HepG2 (cell line): ENCODE measurements at regions not wholly inside any gene's neighbourhood (a gene's known extent, or its start where the extent isn't known, plus 50 kb on each side); places are given as distances from the start of the nearest gene placed in this dataset.
A peak's percentile ranks its signal among the peaks of the same experiment; 100 is the strongest.

Source experiments
- ATAC-seq: fragments of 200-7000 bp; cut with Tn5 transposase; 3 replicates; pipeline ENCODE4 v1.9.1; 2020; ENCODE audit warnings: mild to moderate bottlenecking, moderate library complexity
- BruUV-seq: library from RNA; stranded (reverse); fragments of 400-500 nt; replicated peaks from 2 replicates; lab custom pipeline; 2021; lab: Mats Ljungman, UMichigan
- CTCF ChIA-PET: fragments of 300-600 bp; formaldehyde crosslinking; extraction: SDS; loops from one replicate; lab custom pipeline; 2021; ENCODE audit warnings: low total read pairs, inconsistent platforms, low intra/inter-chr PET ratio; lab: Yijun Ruan, JAX
- POLR2A ChIA-PET: fragments of 350-600 bp; sonication (Branson Sonifier 250); formaldehyde crosslinking; loops from one replicate; lab custom pipeline; 2020; ENCODE audit warnings: antibody characterized with exemption, inconsistent platforms; lab: Yijun Ruan, JAX
- DNase-seq: peaks from one replicate; pipeline ENCODE4 v3.0.0-alpha.2; 2015; ENCODE audit warnings: low spot score
- FAIRE-seq: peaks from 3 replicates; lab custom pipeline; 2011; peaks lifted over from hg19 to GRCh38; lab: Jason Lieb, UNC
- H2AFZ ChIP-seq: one replicate; pipeline ENCODE4 v1.6.1; 2011; ENCODE audit warnings: low read length, inconsistent platforms
- H3K27ac ChIP-seq: fragments of 300-600 bp; 3 replicates; pipeline ENCODE4 v1.8.0; 2011; ENCODE audit warnings: mixed run types, mild to moderate bottlenecking, mixed read lengths, low read length, inconsistent platforms; ENCODE audit not compliant: insufficient read depth; ENCODE audit errors: extremely low read length
- H3K27me3 ChIP-seq, 2 experiments: fragments of 200-600 bp in 1 of 2; 2 replicates in 1 of 2; 3 replicates in 1 of 2; pipeline versions ENCODE4 v1.6.0 to v1.8.0; 2011; ENCODE audit warnings: low read length in 2 of 2, mild to moderate bottlenecking in 2 of 2, moderate library complexity in 2 of 2, inconsistent platforms in 1 of 2; ENCODE audit not compliant: insufficient read depth in 2 of 2, control insufficient read depth in 1 of 2
- H3K36me3 ChIP-seq, 2 experiments: fragments of 200-600 bp in 1 of 2; replicated peaks in 1 of 2; 2 replicates in 1 of 2; 3 replicates in 1 of 2; pipeline versions ENCODE4 v1.5.1 to v1.8.0; 2011; ENCODE audit warnings: low read length in 2 of 2, inconsistent platforms in 1 of 2; ENCODE audit not compliant: insufficient read depth in 2 of 2, control insufficient read depth in 1 of 2
- H3K4me1 ChIP-seq: 2 replicates; pipeline ENCODE4 v1.5.1; 2012; ENCODE audit warnings: low read length, inconsistent platforms; ENCODE audit not compliant: insufficient read depth
- H3K4me2 ChIP-seq: 2 replicates; pipeline ENCODE4 v1.6.0; 2011; ENCODE audit warnings: low read depth, low read length, inconsistent platforms
- H3K4me3 ChIP-seq, 3 experiments: fragments of 200-600 bp in 1 of 3; sonication (generic), shearing (Covaris generic) in 1 of 3; replicated peaks in 1 of 3; 2 replicates each; pipeline ENCODE4 v1.5.1; 2011 to 2016; ENCODE audit warnings: low read length in 3 of 3, inconsistent platforms in 2 of 3, low read depth in 2 of 3, mild to moderate bottlenecking in 2 of 3, control low read depth in 1 of 3, mixed read lengths in 1 of 3; ENCODE audit not compliant: insufficient read depth in 1 of 3
- H3K79me2 ChIP-seq: one replicate; pipeline ENCODE4 v1.6.1; 2011; ENCODE audit warnings: low read length, inconsistent platforms; ENCODE audit not compliant: insufficient read depth
- H3K9ac ChIP-seq: 2 replicates; pipeline ENCODE4 v1.6.0; 2011; ENCODE audit warnings: mild to moderate bottlenecking, low read depth, low read length, inconsistent platforms; ENCODE audit not compliant: insufficient read depth
- H3K9me3 ChIP-seq: 2 replicates; pipeline ENCODE4 v1.5.1; 2012; ENCODE audit warnings: mild to moderate bottlenecking, low read length
- H4K20me1 ChIP-seq: 2 replicates; pipeline ENCODE4 v1.6.0; 2011; ENCODE audit warnings: inconsistent platforms, mild to moderate bottlenecking, low read length, moderate library complexity; ENCODE audit not compliant: insufficient read depth
- CBFB ChIP-seq: sonication (generic); formaldehyde crosslinking; IDR thresholded peaks from 2 replicates; pipeline ENCODE4 v1.4.0; 2020; ENCODE audit warnings: missing genetic modification reagents
- CCDC6 ChIP-seq: sonication (generic); formaldehyde crosslinking; IDR thresholded peaks from 2 replicates; pipeline ENCODE4 v1.8.1; 2022; ENCODE audit warnings: mild to moderate bottlenecking, missing genetic modification reagents, moderate library complexity
- EEA1 ChIP-seq: sonication (generic); formaldehyde crosslinking; IDR thresholded peaks from 2 replicates; pipeline ENCODE4 v1.5.1; 2020; ENCODE audit warnings: mild to moderate bottlenecking, missing genetic modification reagents, borderline replicate concordance
- IRF2 ChIP-seq: IDR thresholded peaks from 2 replicates; pipeline ENCODE4 v1.6.1; 2018; ENCODE audit warnings: missing genetic modification reagents, missing compliant biosample characterization
- KLF16 ChIP-seq, 2 experiments: sonication (generic) in 1 of 2; formaldehyde crosslinking in 1 of 2; IDR thresholded peaks; 2 replicates each; pipeline versions ENCODE4 v1.6.1 to v1.8.0; 2016 to 2023; ENCODE audit warnings: missing genetic modification reagents in 2 of 2, missing compliant biosample characterization in 1 of 2
- MAFF ChIP-seq: IDR thresholded peaks from 2 replicates; pipeline ENCODE4 v1.6.1; 2011; ENCODE audit warnings: low read depth, low read length, improper control_type of control experiment
- MAFK ChIP-seq, 2 experiments: IDR thresholded peaks in 1 of 2; conservative IDR thresholded peaks in 1 of 2; 2 replicates each; pipeline ENCODE4 v1.6.1; 2011; ENCODE audit warnings: improper control_type of control experiment in 2 of 2, low read length in 2 of 2
- MBD4 ChIP-seq: IDR thresholded peaks from 2 replicates; pipeline ENCODE4 v1.6.1; 2012; ENCODE audit warnings: low read length, inconsistent platforms, borderline replicate concordance
- NR3C1 ChIP-seq: sonication (generic); formaldehyde crosslinking; IDR thresholded peaks from 2 replicates; pipeline ENCODE4 v1.4.0; 2020; ENCODE audit warnings: missing genetic modification reagents
- SMARCE1 ChIP-seq: fragments of 450-650 bp; IDR thresholded peaks from 2 replicates; pipeline ENCODE4 v1.6.1; 2017; ENCODE audit warnings: borderline replicate concordance
- SPEN ChIP-seq: sonication (generic); formaldehyde crosslinking; IDR thresholded peaks from 2 replicates; pipeline ENCODE4 v1.5.1; 2020; ENCODE audit warnings: low read depth, mild to moderate bottlenecking, missing genetic modification reagents
- STAG1 ChIP-seq: sonication (generic); formaldehyde crosslinking; IDR thresholded peaks from 2 replicates; pipeline ENCODE4 v1.4.0; 2020; ENCODE audit warnings: missing genetic modification reagents
- TBL1XR1 ChIP-seq: fragments of 150-350 bp; IDR thresholded peaks from 2 replicates; pipeline ENCODE4 v1.6.1; 2014; ENCODE audit warnings: borderline replicate concordance, low read length; ENCODE audit not compliant: partially characterized antibody
- ZBTB20 ChIP-seq: sonication (generic); formaldehyde crosslinking; IDR thresholded peaks from 2 replicates; pipeline ENCODE4 v1.8.1; 2023; ENCODE audit warnings: missing genetic modification reagents, low read depth, mild to moderate bottlenecking, borderline replicate concordance
- ZBTB42 ChIP-seq: sonication (generic); formaldehyde crosslinking; IDR thresholded peaks from 2 replicates; pipeline ENCODE4 v1.5.0; 2020; ENCODE audit warnings: mild to moderate bottlenecking, missing genetic modification reagents
- ZNF274 ChIP-seq: sonication (generic); formaldehyde crosslinking; IDR thresholded peaks from 2 replicates; pipeline ENCODE4 v1.5.1; 2020; ENCODE audit warnings: mild to moderate bottlenecking, missing genetic modification reagents
- ZNF703 ChIP-seq: sonication (generic); formaldehyde crosslinking; IDR thresholded peaks from 2 replicates; pipeline ENCODE4 v1.5.1; 2020; ENCODE audit warnings: missing genetic modification reagents, mild to moderate bottlenecking, moderate library complexity, borderline replicate concordance
- WGBS: methylation state at CpG from one replicate; pipeline ENCODE4 v1.1.6; 2017; ENCODE audit warnings: low lambda C conversion rate; 5-methylcytosine and 5-hydroxymethylcytosine counted together
- in situ Hi-C: cut with HindIII; loops from 2 replicates; pipeline ENCODE4 v1.10.0; 2017; ENCODE audit warnings: low pct_unique_long_range_greater_than_20kb; ENCODE audit not compliant: extremely low pct_ligation_motif_present
- intact Hi-C: fragments of 100-400 bp; cut with micrococcal nuclease; formaldehyde crosslinking; loops from one replicate; pipeline ENCODE4 v1.10.0; 2022; ENCODE audit not compliant: unreplicated experiment
- TF ChIP-seq, protein P1 (sequence below): sonication (generic); formaldehyde crosslinking; IDR thresholded peaks from 2 replicates; pipeline ENCODE4 v1.9.0; 2022; ENCODE audit warnings: low read depth, missing genetic modification reagents
- TF ChIP-seq, protein P2 (sequence below): IDR thresholded peaks from 2 replicates; pipeline ENCODE4 v1.6.1; 2016; ENCODE audit warnings: missing genetic modification reagents, missing compliant biosample characterization
- TF ChIP-seq, protein P3 (sequence below): sonication (generic); formaldehyde crosslinking; IDR thresholded peaks from 2 replicates; pipeline ENCODE4 v1.8.1; 2023; ENCODE audit warnings: missing genetic modification reagents, mild to moderate bottlenecking, borderline replicate concordance

DNA sequence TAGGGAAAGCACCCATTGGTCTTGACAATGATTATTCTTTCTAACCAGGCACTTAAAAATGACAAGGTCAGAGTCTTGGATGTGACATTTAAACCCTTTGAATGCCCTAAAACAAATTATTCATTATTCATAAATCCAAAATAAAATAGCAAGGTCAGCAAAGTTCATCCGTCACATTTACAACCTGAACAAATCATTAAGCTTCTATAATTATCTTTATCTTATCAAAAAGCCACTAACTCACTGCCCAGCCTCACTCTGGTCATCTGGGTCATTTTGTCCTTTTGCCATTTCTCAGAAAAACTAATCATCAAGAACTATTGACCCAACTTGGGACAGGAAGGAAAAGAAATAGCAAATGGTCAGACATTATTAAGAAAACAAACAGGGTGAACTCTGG is 507.3 kb upstream of the CDH8 start:
- Histone ChIP-seq H3K4me2 (no peak overlapping the region), H4K20me1 (no peaks in the 10 kb centered on the region), H3K9me3 (peaks cover 97% of the 10 kb centered on the region), H3K4me3 (no peak overlapping the region), H3K79me2 (no peaks in the 10 kb centered on the region), H3K9ac (no peak overlapping the region), H3K4me1 (no peaks in the 10 kb centered on the region), H3K36me3 (no peaks in the 10 kb centered on the region), H3K27ac (no peak overlapping the region), H3K27me3 (no peaks in the 10 kb centered on the region), H2AFZ (no peak overlapping the region)
- ATAC-seq (no peak), DNase-seq (no peak), FAIRE-seq (no peak)
- POLR2A ChIA-PET: no interaction called here
- intact Hi-C loops (no loop called here), in situ Hi-C loops (no loop called here)
- TF ChIP-seq MBD4: no peak
- TF ChIP-seq SMARCE1: no peak
- TF ChIP-seq MAFF: peak; percentile 93
- no peak for TF ChIP-seq NR3C1 (CRISPR knock-in tag)
- TF ChIP-seq, protein P1, sequence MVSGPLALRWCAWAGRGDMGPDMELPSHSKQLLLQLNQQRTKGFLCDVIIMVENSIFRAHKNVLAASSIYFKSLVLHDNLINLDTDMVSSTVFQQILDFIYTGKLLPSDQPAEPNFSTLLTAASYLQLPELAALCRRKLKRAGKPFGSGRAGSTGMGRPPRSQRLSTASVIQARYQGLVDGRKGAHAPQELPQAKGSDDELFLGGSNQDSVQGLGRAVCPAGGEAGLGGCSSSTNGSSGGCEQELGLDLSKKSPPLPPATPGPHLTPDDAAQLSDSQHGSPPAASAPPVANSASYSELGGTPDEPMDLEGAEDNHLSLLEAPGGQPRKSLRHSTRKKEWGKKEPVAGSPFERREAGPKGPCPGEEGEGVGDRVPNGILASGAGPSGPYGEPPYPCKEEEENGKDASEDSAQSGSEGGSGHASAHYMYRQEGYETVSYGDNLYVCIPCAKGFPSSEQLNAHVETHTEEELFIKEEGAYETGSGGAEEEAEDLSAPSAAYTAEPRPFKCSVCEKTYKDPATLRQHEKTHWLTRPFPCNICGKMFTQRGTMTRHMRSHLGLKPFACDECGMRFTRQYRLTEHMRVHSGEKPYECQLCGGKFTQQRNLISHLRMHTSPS (CRISPR knock-in tag): no peak
- no peak for TF ChIP-seq IRF2 (CRISPR knock-in tag)
- TF ChIP-seq MAFK (conservative IDR thresholded peaks at IDR 0.05 in 1 of 2, IDR thresholded peaks at IDR 0.05 in 1 of 2; ENCODE audit: low read length in 2 of 2): peak; percentile 90 to 97
- BruUV-seq: no TSS peak
- 2% methylated on average over 1 of the region's 1 CpG for WGBS
- CTCF ChIA-PET: no interaction called here

DNA sequence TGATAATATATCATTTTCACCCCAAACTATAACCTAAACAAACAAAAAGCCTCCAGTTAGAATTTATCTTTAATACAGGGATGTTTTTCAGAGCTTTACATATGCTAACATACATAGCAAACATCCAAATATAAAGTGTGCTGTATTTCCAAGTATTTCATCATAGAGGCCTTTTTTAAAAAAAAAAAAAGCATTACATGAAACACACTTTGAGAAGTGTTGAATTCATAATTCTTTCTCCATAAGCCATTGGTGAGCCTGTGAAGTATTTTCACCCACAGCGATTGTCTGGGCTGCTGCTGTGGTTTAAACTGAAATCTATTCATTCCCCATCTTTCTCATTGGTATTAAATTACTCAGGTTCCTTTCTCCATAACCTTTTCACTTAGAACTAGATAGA is 503.4 kb upstream of the CDH8 start:
- Histone ChIP-seq H3K9ac (no peak overlapping the region), H3K4me2 (no peak overlapping the region), H3K27ac (no peak overlapping the region), H3K27me3 (no peaks in the 10 kb centered on the region), H3K9me3 (peaks cover 96% of the 10 kb centered on the region), H4K20me1 (no peaks in the 10 kb centered on the region), H3K79me2 (no peaks in the 10 kb centered on the region), H2AFZ (no peak overlapping the region), H3K4me3 (no peak overlapping the region), H3K4me1 (no peaks in the 10 kb centered on the region), H3K36me3 (no peaks in the 10 kb centered on the region)
- DNase-seq: no peak
- POLR2A ChIA-PET: no interaction called here
- 0% methylated on average over 1 of the region's 1 CpG for WGBS
- in situ Hi-C loops: no loop called here
- no TSS peak for BruUV-seq
- intact Hi-C loops: no loop called here
- no peak for ATAC-seq
- FAIRE-seq: no peak
- CTCF ChIA-PET: no interaction called here
- TF ChIP-seq ZBTB42 (no peak), CCDC6 (no peak), EEA1 (CRISPR knock-in tag) (no peak), KLF16 (CRISPR knock-in tag; IDR thresholded peaks at IDR 0.05) (no peak), SPEN (CRISPR knock-in tag) (no peak), ZNF274 (CRISPR knock-in tag) (no peak), ZBTB20 (CRISPR knock-in tag) (no peak), TBL1XR1 (no peak), STAG1 (no peak), ZNF703 (CRISPR knock-in tag) (no peak), CBFB (CRISPR knock-in tag) (no peak)
- TF ChIP-seq, protein P2, sequence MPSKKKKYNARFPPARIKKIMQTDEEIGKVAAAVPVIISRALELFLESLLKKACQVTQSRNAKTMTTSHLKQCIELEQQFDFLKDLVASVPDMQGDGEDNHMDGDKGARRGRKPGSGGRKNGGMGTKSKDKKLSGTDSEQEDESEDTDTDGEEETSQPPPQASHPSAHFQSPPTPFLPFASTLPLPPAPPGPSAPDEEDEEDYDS (CRISPR knock-in tag): no peak
- TF ChIP-seq, protein P3, sequence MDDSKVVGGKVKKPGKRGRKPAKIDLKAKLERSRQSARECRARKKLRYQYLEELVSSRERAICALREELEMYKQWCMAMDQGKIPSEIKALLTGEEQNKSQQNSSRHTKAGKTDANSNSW: no peak
